NT2/D1 (cell line): ENCODE measurements at regions not wholly inside any gene's neighbourhood (a gene's known extent, or its start where the extent isn't known, plus 50 kb on each side); places are given as distances from the start of the nearest gene placed in this dataset.
"Not testable (repeated sequence)": the region's sequence is repeated elsewhere in the genome, so short reads cannot be mapped to it uniquely, and the experiment has no call there.

ENCODE experiments used
- DNase-seq: peaks from one replicate; pipeline ENCODE4 v3.0.0-alpha.2; 2011; ENCODE audit warnings: low read depth, low spot score
- H3K27me3 ChIP-seq: 2 replicates; pipeline ENCODE4 v1.6.0; 2011; ENCODE audit warnings: mild to moderate bottlenecking; ENCODE audit not compliant: insufficient read length, insufficient read depth
- H3K36me3 ChIP-seq: 2 replicates; pipeline ENCODE4 v1.6.1; 2011; ENCODE audit warnings: mild to moderate bottlenecking, low read length, mixed read lengths; ENCODE audit not compliant: insufficient read depth, insufficient read length
- H3K4me1 ChIP-seq: 2 replicates; pipeline ENCODE4 v1.5.1; 2011; ENCODE audit not compliant: insufficient read depth, insufficient read length
- H3K4me3 ChIP-seq: 2 replicates; pipeline ENCODE4 v1.5.1; 2011; ENCODE audit warnings: low read depth; ENCODE audit not compliant: insufficient read length
- H3K9ac ChIP-seq: 2 replicates; pipeline ENCODE4 v1.6.0; 2011; ENCODE audit warnings: low read depth; ENCODE audit not compliant: insufficient read length
- H3K9me3 ChIP-seq: 2 replicates; pipeline ENCODE4 v1.5.1; 2011; ENCODE audit warnings: mild to moderate bottlenecking, low read length; ENCODE audit not compliant: insufficient read depth

DNA sequence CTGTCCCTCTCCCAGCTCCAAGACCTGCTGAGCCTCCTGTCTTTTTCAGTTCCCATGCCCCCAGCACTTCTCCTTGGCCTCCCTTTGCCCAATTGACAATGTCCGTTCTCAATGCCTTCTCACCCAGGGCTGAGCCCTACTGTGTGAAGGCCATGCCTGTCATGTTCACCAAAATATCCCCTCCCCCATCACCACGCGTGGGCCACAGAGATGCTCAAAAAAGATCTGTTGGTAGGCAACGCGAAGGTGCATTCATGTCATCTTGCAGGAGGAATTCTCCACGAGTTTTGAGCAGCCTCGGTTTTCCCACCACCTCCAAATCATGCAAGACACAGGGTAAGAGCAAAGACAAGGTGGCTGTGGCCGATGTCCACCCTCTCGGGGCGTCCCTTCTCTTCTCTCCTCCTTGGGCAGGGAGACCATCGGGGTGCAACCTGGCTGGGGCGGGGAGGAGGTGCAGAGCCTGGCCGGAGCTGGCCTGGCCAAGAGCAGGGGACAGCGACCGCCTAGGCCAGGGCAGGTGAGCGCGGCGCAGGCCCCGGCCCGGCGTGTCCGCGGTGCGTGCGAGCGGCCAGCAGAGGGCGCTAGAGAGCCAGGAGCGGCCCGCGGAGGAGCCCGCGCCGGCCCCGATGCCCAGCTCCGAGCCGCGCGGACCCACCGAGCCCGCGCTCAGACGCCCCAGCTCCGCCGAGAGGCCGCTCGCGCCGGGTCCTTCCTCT, 56.3 kb upstream of the KRTAP5-11 start:
- H3K9me3 ChIP-seq, H3K27me3 ChIP-seq, DNase-seq, H3K4me1 ChIP-seq, H3K36me3 ChIP-seq: not testable (repeated sequence)
- Histone ChIP-seq H3K4me3 (peak overlapping the region; percentile 30), H3K9ac (peak overlapping the region; percentile 61)

DNA sequence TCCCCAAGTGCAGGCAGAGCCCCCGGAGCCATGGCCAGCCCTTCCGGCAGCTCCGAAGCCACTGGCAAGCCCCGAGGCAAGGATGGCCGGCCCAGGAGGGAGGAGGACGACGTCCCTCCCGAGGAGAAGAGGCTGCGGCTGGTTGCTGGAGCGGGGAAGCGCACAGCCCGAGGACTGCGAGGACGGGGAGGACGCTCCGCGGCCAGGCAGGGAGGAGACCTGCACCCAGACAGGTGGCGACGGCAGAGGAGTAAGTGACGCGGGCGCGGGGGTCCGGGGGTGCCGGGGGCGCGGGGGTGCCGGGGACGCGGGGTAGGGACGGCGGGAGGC, 56.8 kb upstream of the KRTAP5-11 start:
- H3K4me1 ChIP-seq, H3K36me3 ChIP-seq, H3K9me3 ChIP-seq, H3K27me3 ChIP-seq, DNase-seq: not testable (repeated sequence)
- peak overlapping the region; percentile 61 for H3K9ac ChIP-seq
- H3K4me3 ChIP-seq = peak overlapping the region; percentile 30

DNA sequence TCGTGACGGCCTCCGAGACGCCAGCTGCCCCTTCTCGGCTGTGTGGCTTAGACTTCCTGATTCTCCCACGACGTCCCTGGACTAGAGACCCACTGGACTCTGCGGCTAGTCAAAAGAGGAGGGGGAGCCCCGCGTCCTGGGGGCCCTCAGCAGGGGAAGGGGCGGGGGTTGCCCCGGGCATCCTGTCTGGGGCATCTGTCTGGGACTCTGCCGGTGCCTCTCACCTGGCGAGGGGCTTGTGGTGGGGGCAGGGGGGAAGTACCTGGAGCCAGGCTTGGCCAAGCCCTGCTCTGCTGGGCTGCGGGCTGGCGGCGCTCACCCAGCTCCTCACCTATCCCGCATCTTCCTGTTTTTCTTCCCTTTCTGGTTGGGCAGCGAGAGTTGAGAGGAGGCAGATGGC, 57.2 kb upstream of the KRTAP5-11 start:
- H3K36me3 ChIP-seq, H3K9ac ChIP-seq, H3K9me3 ChIP-seq, H3K27me3 ChIP-seq, H3K4me1 ChIP-seq, DNase-seq: not testable (repeated sequence)
- H3K4me3 ChIP-seq = peak overlapping the region; percentile 26

DNA sequence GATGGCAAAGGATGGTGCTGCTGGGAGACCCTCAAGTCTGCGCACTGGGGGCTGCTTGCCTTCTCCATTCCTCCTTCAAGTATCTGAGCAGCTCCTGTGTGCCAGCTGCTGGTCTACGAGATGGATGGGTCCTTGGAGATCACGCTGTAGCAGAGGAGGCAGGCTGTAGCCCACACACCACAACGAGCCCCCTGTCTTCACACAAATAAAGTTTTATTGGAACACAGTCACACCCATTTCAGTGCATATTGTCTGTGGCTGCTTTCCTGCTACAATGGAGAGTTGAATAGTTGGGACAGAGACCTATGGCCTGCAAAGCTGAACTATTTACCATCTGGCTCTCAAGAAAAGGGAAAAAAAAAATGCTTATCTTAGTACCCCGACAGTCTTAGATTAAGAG, 64.4 kb upstream of the KRTAP5-11 start:
- not testable (repeated sequence) for H3K9ac ChIP-seq, H3K4me1 ChIP-seq, H3K4me3 ChIP-seq, H3K9me3 ChIP-seq, DNase-seq, H3K27me3 ChIP-seq, H3K36me3 ChIP-seq

DNA sequence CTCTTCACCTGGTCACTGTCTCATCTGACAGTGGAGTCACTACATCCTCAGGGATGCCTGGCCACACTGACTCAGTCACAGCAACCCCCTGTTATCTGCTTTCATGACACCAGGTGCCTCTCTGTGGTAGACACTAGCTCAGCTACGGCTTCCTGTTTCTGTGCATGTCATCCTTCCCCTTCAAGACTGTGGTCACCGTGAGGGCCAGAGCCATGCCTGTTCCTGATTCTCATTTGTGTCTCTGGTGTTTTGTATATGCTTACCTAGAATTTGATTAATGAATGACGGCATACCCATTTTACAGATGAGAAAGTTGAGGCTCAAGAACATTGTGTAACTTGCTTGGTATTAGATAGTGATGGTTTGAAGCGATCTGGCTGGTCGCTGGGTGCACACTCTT, 70.3 kb upstream of the KRTAP5-11 start:
- not testable (repeated sequence) for H3K9ac ChIP-seq, H3K27me3 ChIP-seq, H3K4me3 ChIP-seq, H3K4me1 ChIP-seq, H3K9me3 ChIP-seq, H3K36me3 ChIP-seq, DNase-seq

DNA sequence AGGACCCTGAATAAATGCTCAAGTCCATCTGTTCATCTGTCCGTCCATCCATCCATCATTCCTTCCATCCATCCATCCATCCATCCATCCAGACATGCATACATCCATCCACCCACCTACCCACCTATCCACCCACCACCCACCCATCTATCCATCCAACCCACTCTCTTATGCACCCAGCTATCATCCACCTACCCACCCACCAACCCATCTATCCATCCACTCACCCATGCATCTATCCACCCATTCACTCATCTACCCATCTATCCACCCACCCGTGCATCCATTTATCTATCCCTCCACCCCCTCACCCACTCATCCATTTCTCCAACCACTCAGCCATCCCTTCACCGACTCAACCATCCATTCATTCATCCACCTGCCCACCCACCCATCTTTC, 71.7 kb upstream of the KRTAP5-11 start:
- H3K9ac ChIP-seq, H3K4me1 ChIP-seq, H3K36me3 ChIP-seq, H3K9me3 ChIP-seq, DNase-seq, H3K27me3 ChIP-seq, H3K4me3 ChIP-seq: not testable (repeated sequence)

DNA sequence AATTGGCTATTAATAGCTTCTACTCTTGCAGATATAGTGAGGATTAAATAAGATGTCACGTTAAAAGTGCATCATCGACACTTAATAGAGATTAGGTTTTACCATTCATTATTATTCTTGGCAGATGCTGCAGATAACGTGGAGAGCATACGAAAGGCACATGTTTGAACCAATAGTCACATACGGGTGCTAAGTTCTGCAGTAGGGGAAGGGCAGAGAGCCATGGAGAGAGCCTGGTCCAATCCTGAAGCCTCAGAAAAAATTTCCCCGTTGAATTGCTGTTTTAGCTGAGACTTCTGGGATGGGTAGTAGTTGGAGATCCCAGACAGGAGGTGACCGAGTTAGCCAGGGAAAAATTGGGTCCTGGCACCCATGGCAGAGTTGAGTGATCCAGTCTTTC, 72.4 kb upstream of the KRTAP5-11 start:
- not testable (repeated sequence) for H3K9ac ChIP-seq, H3K4me1 ChIP-seq, DNase-seq

DNA sequence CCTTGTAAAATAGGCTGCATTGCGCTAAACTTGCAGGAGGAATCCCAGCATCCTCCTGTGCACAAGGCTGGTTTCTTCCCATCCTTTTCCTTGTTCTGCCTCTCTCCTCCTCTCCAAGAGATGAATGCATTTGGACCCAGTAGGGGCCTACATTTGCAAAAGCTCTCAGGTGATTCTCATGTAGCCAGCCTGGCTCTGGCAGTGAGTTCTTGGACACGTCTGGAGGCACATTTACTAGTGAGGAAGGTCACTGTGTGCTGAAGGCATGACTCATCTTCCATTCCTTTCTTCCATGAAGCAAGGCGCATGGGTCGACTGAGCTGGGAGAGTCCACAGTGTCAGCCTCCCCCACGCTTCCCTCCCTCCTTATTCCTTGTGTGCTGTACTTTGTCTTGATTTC, 73.8 kb upstream of the KRTAP5-11 start:
- H3K27me3 ChIP-seq, H3K4me1 ChIP-seq, H3K4me3 ChIP-seq, H3K9ac ChIP-seq, DNase-seq, H3K9me3 ChIP-seq, H3K36me3 ChIP-seq: not testable (repeated sequence)

More for the DNA sequence above, 72.4 kb upstream of the KRTAP5-11 start:
- not testable (repeated sequence) for H3K36me3 ChIP-seq, H3K4me3 ChIP-seq, H3K9me3 ChIP-seq, H3K27me3 ChIP-seq

DNA sequence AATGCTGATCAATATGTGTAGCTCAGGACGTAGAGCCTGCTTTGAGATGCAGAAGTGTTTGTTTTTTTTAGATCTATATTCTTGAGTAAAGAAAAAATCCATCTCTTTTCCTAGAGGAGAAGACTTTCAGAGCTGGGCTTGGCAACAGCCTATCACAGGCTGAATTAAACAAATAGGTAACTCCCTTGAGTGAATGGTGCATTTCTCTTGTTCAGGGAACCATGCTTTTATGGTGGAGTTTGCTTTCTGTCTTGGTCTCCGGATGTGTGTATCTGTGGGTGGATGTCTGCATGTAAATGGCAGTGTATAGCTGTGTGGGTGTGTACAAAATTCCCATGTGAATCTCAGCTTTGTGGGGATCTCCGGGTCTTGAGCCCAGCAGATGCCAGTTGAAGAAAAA, 82.3 kb upstream of the KRTAP5-11 start:
- H3K9ac ChIP-seq, H3K4me3 ChIP-seq, H3K9me3 ChIP-seq, H3K36me3 ChIP-seq, DNase-seq, H3K27me3 ChIP-seq, H3K4me1 ChIP-seq: not testable (repeated sequence)

DNA sequence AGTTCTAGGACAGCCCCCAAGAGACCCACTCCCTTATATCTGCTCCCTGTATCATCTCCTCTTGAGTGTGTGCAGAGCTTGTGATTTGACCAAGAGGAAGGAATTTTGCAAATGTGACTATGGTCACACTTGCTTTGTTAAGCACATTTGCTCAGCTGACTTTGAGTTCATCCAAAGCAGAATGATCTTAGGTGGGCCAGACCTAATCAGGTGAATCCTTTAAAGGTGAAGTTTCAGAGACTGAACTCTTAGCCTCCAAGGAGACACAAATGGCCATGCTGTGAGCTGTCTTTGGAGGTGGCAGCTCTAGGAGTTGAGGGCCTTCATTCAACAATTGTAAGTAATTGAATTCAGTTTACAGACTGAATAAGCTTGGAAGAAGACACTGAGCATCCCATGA, 115.4 kb upstream of the KRTAP5-11 start:
- H3K9me3 ChIP-seq, H3K36me3 ChIP-seq, H3K9ac ChIP-seq, H3K4me1 ChIP-seq, H3K4me3 ChIP-seq, DNase-seq, H3K27me3 ChIP-seq: not testable (repeated sequence)

DNA sequence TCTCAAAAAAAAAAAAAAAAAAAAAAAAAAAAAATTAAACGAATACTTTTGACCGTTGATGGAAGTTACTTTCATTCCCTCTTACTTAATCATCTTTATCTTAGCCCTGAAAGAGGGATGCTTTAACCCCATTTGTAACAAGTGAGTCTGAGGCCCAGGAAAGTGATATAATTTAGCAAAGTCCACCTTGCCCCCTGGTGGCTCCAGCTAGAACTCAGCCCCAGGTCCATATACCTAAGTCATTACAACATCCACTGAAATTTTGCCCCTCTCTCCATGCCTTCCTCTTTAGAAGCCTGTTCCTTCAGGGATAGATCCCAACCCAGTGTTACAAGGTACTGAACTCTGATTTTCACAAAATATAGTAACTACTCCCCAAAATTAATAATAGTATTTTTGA, 116.3 kb upstream of the KRTAP5-11 start:
- not testable (repeated sequence) for H3K9ac ChIP-seq, H3K27me3 ChIP-seq, H3K4me3 ChIP-seq, H3K36me3 ChIP-seq, H3K9me3 ChIP-seq, H3K4me1 ChIP-seq, DNase-seq

DNA sequence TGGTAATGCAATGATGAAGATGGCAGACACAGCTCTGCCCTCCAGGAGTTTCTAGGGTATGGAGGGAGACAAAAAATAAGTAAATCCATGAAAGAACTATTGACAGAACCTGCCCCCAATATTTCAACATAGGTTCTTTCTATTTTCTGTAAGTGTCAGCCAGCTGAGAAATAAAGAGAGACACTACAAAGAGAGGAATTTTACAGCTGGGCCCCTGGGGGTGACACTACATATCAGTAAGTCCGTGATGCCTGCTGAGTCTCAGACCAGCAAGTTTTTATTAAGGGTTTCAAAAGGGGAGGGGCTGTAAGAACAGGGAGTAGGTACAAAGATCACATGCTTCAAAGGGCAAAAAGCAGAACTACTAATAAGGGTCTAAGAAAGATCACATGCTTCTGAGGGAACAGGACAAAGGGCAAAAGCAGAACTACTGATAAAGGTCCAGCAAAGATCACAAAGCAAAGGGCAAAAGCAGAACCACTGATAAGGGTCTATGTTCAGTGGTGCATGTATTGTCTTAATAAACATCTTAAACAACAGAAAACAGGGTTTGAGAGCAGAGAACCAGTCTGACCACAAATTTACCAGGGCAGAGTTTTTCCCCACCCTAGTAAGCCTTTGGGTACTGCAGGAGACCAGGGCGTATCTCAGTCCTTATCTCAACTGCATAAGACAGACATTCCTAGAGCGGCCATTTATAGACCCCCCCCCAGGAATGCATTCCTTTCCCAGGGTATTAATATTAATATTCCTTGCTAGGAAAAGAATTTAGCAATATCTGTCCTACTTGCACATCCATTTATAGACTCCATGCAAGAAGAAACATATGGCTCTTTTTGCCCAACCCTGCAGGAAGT, 119.0 kb upstream of the KRTAP5-11 start:
- H3K36me3 ChIP-seq, H3K27me3 ChIP-seq, H3K9ac ChIP-seq, DNase-seq, H3K4me1 ChIP-seq, H3K9me3 ChIP-seq, H3K4me3 ChIP-seq: not testable (repeated sequence)
